Suprapubic skin (tissue), 4 donors: ENCODE measurements at regions not wholly inside any gene's neighbourhood (a gene's known extent, or its start where the extent isn't known, plus 50 kb on each side); places are given as distances from the start of the nearest gene placed in this dataset.

Experiments
- CTCF ChIP-seq, 2 donors: fragments of 200-600 bp in 1 of 2; fragments of 450-650 bp in 1 of 2; sonication (generic) in 1 of 2; IDR thresholded peaks; one replicate each; pipeline ENCODE4 v1.5.1; 2016 to 2019; ENCODE audit warnings: antibody characterized with exemption in 2 of 2, mild to moderate bottlenecking in 1 of 2, moderate library complexity in 1 of 2
- POLR2A ChIP-seq, 2 donors: fragments of 450-650 bp; IDR thresholded peaks; one replicate each; pipeline ENCODE4 v1.6.1; 2017; ENCODE audit warnings: antibody characterized with exemption in 2 of 2, mild to moderate bottlenecking in 2 of 2, moderate library complexity in 2 of 2
- POLR2AphosphoS5 ChIP-seq, 3 donors: sonication (generic); formaldehyde crosslinking; IDR thresholded peaks; one replicate each; pipeline ENCODE4 v1.6.1; 2017; ENCODE audit warnings: antibody characterized with exemption in 3 of 3

- TF ChIP-seq CTCF (IDR thresholded peaks at IDR 0.05) (no peak), POLR2AphosphoS5 (IDR thresholded peaks at IDR 0.05) (no peak), POLR2A (IDR thresholded peaks at IDR 0.05) (no peak)
Measured at GRCh38 chr6:129940454-129941195, 77.8 kb upstream of the L3MBTL3 start.
